ENCODE measurements at regions not wholly inside any gene's neighbourhood (a gene's known extent, or its start where the extent isn't known, plus 50 kb on each side); places are given as distances from the start of the nearest gene placed in this dataset.
A peak's percentile ranks its signal among the peaks of the same experiment; 100 is the strongest.

GRCh38 chr1:55631509-55631908, 416.3 kb upstream of the USP24 start:
- H3K27ac ChIP-seq (ENCODE audit: low read depth, low read length): no peak overlapping the region
- H3K9me3 ChIP-seq (ENCODE audit: control insufficient read depth, insufficient read depth, low read length): no peaks in the 10 kb centered on the region
- ChIA-PET POLR2A (no interaction called here), CTCF (no interaction called here)
- no peak for TF ChIP-seq CTCF (IDR thresholded peaks at IDR 0.05; ENCODE audit: low read depth, low read length)
- H3K27me3 ChIP-seq (ENCODE audit: control insufficient read depth, insufficient read depth, low read length): no peaks in the 10 kb centered on the region
- H3K4me3 ChIP-seq (ENCODE audit: low read depth, low read length): no peak overlapping the region
- DNase-seq (ENCODE audit: low read depth, low spot score): no peak

- Histone ChIP-seq H3K4me3 (ENCODE audit: low read depth, low read length) (no peak overlapping the region), H3K27me3 (ENCODE audit: control insufficient read depth, insufficient read depth, low read length) (no peaks in the 10 kb centered on the region), H3K27ac (ENCODE audit: low read depth, low read length) (no peak overlapping the region), H3K9me3 (ENCODE audit: control insufficient read depth, insufficient read depth, low read length) (peaks cover 7% of the 10 kb centered on the region)
- POLR2A ChIA-PET: no interaction called here
- CTCF ChIA-PET: no interaction called here
- TF ChIP-seq CTCF (IDR thresholded peaks at IDR 0.05; ENCODE audit: low read depth, low read length): no peak
- DNase-seq (ENCODE audit: low read depth, low spot score): no peak
These were observed 411.2 kb upstream of the USP24 start for GRCh38 chr1:55626326-55626725.

GRCh38 chr1:55624766-55625165, 409.6 kb upstream of the USP24 start:
- POLR2A ChIA-PET: no interaction called here
- Histone ChIP-seq H3K27ac (ENCODE audit: low read depth, low read length) (no peak overlapping the region), H3K9me3 (ENCODE audit: control insufficient read depth, insufficient read depth, low read length) (peaks cover 7% of the 10 kb centered on the region), H3K27me3 (ENCODE audit: control insufficient read depth, insufficient read depth, low read length) (no peaks in the 10 kb centered on the region), H3K4me3 (ENCODE audit: low read depth, low read length) (no peak overlapping the region)
- TF ChIP-seq CTCF (IDR thresholded peaks at IDR 0.05; ENCODE audit: low read depth, low read length): no peak
- no peak for DNase-seq (ENCODE audit: low read depth, low spot score)
- CTCF ChIA-PET: no interaction called here

- TF ChIP-seq CTCF (IDR thresholded peaks at IDR 0.05; ENCODE audit: low read depth, low read length): no peak
- peak overlapping the region; percentile 39 for H3K27ac ChIP-seq (ENCODE audit: low read depth, low read length)
- no peak overlapping the region for H3K4me3 ChIP-seq (ENCODE audit: low read depth, low read length)
- ChIA-PET POLR2A (no interaction called here), CTCF (no interaction called here)
- H3K9me3 ChIP-seq (ENCODE audit: control insufficient read depth, insufficient read depth, low read length): peaks cover 7% of the 10 kb centered on the region
- H3K27me3 ChIP-seq (ENCODE audit: control insufficient read depth, insufficient read depth, low read length): no peaks in the 10 kb centered on the region
- DNase-seq (ENCODE audit: low read depth, low spot score): peak; percentile 78
These were observed 408.1 kb upstream of the USP24 start for GRCh38 chr1:55623311-55623710.

- H3K27ac ChIP-seq (ENCODE audit: low read depth, low read length): no peak overlapping the region
- H3K27me3 ChIP-seq (ENCODE audit: control insufficient read depth, insufficient read depth, low read length): no peaks in the 10 kb centered on the region
- TF ChIP-seq CTCF (IDR thresholded peaks at IDR 0.05; ENCODE audit: low read depth, low read length): no peak
- no peak overlapping the region for H3K4me3 ChIP-seq (ENCODE audit: low read depth, low read length)
- peaks cover 7% of the 10 kb centered on the region for H3K9me3 ChIP-seq (ENCODE audit: control insufficient read depth, insufficient read depth, low read length)
- no peak for DNase-seq (ENCODE audit: low read depth, low spot score)
- ChIA-PET CTCF (no interaction called here), POLR2A (no interaction called here)
These were observed 406.9 kb upstream of the USP24 start for GRCh38 chr1:55622074-55622473.
